Fibroblast of skin of right quadriceps (primary cell): ENCODE measurements at regions not wholly inside any gene's neighbourhood (a gene's known extent, or its start where the extent isn't known, plus 50 kb on each side); places are given as distances from the start of the nearest gene placed in this dataset.
A peak's percentile ranks its signal among the peaks of the same experiment; 100 is the strongest.

Source experiments
- DNase-seq: peaks from one replicate; pipeline ENCODE4 v3.0.0-alpha.2; 2013

GRCh38 chr2:165033402-165033801 lies 78.1 kb upstream of the SLC38A11 start:
- no peak for DNase-seq

- no peak for DNase-seq
These were observed 77.2 kb upstream of the SLC38A11 start for GRCh38 chr2:165032559-165032958.

GRCh38 chr2:165024199-165024598 lies 68.9 kb upstream of the SLC38A11 start:
- no peak for DNase-seq

- DNase-seq: no peak
These were observed 67.5 kb upstream of the SLC38A11 start for GRCh38 chr2:165022781-165023180.

- no peak for DNase-seq
These were observed 62.8 kb upstream of the SLC38A11 start for GRCh38 chr2:165017966-165018596.

- DNase-seq: peak; percentile 72
These were observed 61.6 kb upstream of the SLC38A11 start for GRCh38 chr2:165016772-165017411.

GRCh38 chr2:165015052-165015642 lies 59.8 kb upstream of the SLC38A11 start:
- peak; percentile 57 for DNase-seq

GRCh38 chr2:165013944-165014619 lies 58.8 kb upstream of the SLC38A11 start:
- no peak for DNase-seq

GRCh38 chr2:165011199-165011598 lies 55.9 kb upstream of the SLC38A11 start:
- no peak for DNase-seq

GRCh38 chr2:165010556-165010955 lies 55.2 kb upstream of the SLC38A11 start:
- no peak for DNase-seq

GRCh38 chr2:165009466-165009865 lies 54.1 kb upstream of the SLC38A11 start:
- DNase-seq: no peak

- no peak for DNase-seq
These were observed 53.5 kb upstream of the SLC38A11 start for GRCh38 chr2:165008730-165009315.

GRCh38 chr2:165007161-165007744 lies 51.9 kb upstream of the SLC38A11 start:
- peak; percentile 24 for DNase-seq
